Caco-2 (cell line): ENCODE measurements at regions not wholly inside any gene's neighbourhood (a gene's known extent, or its start where the extent isn't known, plus 50 kb on each side); places are given as distances from the start of the nearest gene placed in this dataset.

Source experiments
- BruUV-seq: library from RNA; stranded (reverse); fragments of 400-500 nt; replicated peaks from 2 replicates; lab custom pipeline; 2021; lab: Mats Ljungman, UMichigan
- CTCF ChIA-PET: fragments of 300-600 bp; sonication (Branson Sonifier 250); formaldehyde crosslinking; loops from one replicate; lab custom pipeline; 2022; ENCODE audit warnings: antibody characterized with exemption; lab: Charles Lee
- POLR2A ChIA-PET: fragments of 300-600 bp; sonication (Branson Sonifier 250); formaldehyde crosslinking; loops from one replicate; lab custom pipeline; 2022; ENCODE audit warnings: antibody characterized with exemption; lab: Charles Lee
- DNase-seq, 2 experiments: peaks; one replicate each; pipeline versions ENCODE4 v3.0.0 to v3.0.0-alpha.2; 2020 to 2022
- H3K27me3 ChIP-seq: replicated peaks from 2 replicates; pipeline ENCODE4 v1.6.0; 2011; ENCODE audit warnings: low read length; ENCODE audit not compliant: control insufficient read depth, insufficient read depth
- H3K36me3 ChIP-seq: 2 replicates; pipeline ENCODE4 v1.5.1; 2011; ENCODE audit warnings: low read length; ENCODE audit not compliant: control insufficient read depth, insufficient read depth
- H3K4me1 ChIP-seq: fragments of 250-450 bp; sonication (Bioruptor Pico); 2 replicates; pipeline ENCODE4 v1.5.1; 2020; ENCODE audit warnings: mild to moderate bottlenecking
- H3K4me3 ChIP-seq: 2 replicates; pipeline ENCODE4 v1.5.1; 2011; ENCODE audit warnings: low read depth, mild to moderate bottlenecking, control low read depth, low read length
- H3K9me3 ChIP-seq: fragments of 250-450 bp; sonication (Bioruptor Pico); 2 replicates; pipeline ENCODE4 v1.5.1; 2020; ENCODE audit warnings: mild to moderate bottlenecking, moderate library complexity
- H3K27ac Mint-ChIP-seq: one replicate; pipeline ENCODE4 v1.8.0; 2022; ENCODE audit warnings: mixed read lengths; ENCODE audit not compliant: unreplicated experiment
- H3K27me3 Mint-ChIP-seq: one replicate; pipeline ENCODE4 v1.8.0; 2022; ENCODE audit warnings: mixed read lengths; ENCODE audit not compliant: insufficient read depth, unreplicated experiment
- H3K36me3 Mint-ChIP-seq: one replicate; pipeline ENCODE4 v1.8.0; 2022; ENCODE audit warnings: mild to moderate bottlenecking, mixed read lengths; ENCODE audit not compliant: insufficient read depth, unreplicated experiment
- H3K4me1 Mint-ChIP-seq: one replicate; pipeline ENCODE4 v1.8.0; 2022; ENCODE audit warnings: low read depth, mixed read lengths; ENCODE audit not compliant: unreplicated experiment
- H3K4me3 Mint-ChIP-seq: one replicate; pipeline ENCODE4 v1.8.0; 2022; ENCODE audit warnings: mild to moderate bottlenecking, moderate library complexity, mixed read lengths; ENCODE audit not compliant: unreplicated experiment
- H3K9me3 Mint-ChIP-seq: one replicate; pipeline ENCODE4 v1.8.0; 2022; ENCODE audit warnings: mixed read lengths; ENCODE audit not compliant: unreplicated experiment
- CTCF ChIP-seq, 2 experiments: fragments of 200-600 bp in 1 of 2; IDR thresholded peaks; 1 replicate in 1 of 2; 2 replicates in 1 of 2; pipeline versions ENCODE4 v1.5.1 to v1.8.0; 2011 to 2022; ENCODE audit warnings: antibody characterized with exemption in 1 of 2, control low read depth in 1 of 2, inconsistent platforms in 1 of 2, low read depth in 1 of 2, low read length in 1 of 2, mild to moderate bottlenecking in 1 of 2, moderate library complexity in 1 of 2; ENCODE audit not compliant: insufficient read depth in 1 of 2, severe bottlenecking in 1 of 2, unreplicated experiment in 1 of 2
- intact Hi-C: fragments of 100-400 bp; cut with micrococcal nuclease; formaldehyde crosslinking; loops from one replicate; pipeline ENCODE4 v1.10.0; 2022; ENCODE audit not compliant: unreplicated experiment

DNA sequence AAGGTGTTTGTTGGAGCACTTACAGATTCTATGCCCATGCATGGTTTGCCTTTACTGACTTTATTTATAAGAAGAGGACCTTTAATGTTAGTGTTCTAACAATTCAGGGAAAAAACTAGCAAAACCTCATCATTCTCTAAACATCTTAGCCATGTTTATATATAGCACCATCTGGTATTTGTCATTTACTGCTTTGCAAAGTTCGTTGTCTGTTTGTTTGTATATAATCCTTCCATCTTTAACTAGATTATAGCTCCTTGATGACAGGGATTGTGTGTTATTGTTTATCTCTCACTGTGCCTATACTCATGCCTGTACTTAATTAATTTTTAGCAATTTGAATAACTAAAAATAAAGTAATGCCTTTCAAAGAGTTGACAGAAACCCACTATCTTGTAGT is 170.6 kb upstream of the PACRGL start:
- TF ChIP-seq CTCF (IDR thresholded peaks at IDR 0.05; ENCODE audit: insufficient read depth in 1 of 2, low read depth in 1 of 2, low read length in 1 of 2, severe bottlenecking in 1 of 2, unreplicated experiment in 1 of 2): no peak
- Histone ChIP-seq H3K4me3 (no peak overlapping the region), H3K27me3 (no peaks in the 10 kb centered on the region), H3K4me1 (no peaks in the 10 kb centered on the region), H3K9me3 (no peaks in the 10 kb centered on the region), H3K36me3 (no peaks in the 10 kb centered on the region)
- BruUV-seq: no TSS peak
- H3K27me3 Mint-ChIP-seq: no peaks in the 10 kb centered on the region
- no peaks in the 10 kb centered on the region for H3K4me1 Mint-ChIP-seq
- H3K4me3 Mint-ChIP-seq: no peak overlapping the region
- H3K27ac Mint-ChIP-seq: no peak overlapping the region
- H3K36me3 Mint-ChIP-seq: no peaks in the 10 kb centered on the region
- CTCF ChIA-PET: no interaction called here
- POLR2A ChIA-PET: no interaction called here
- no peaks in the 10 kb centered on the region for H3K9me3 Mint-ChIP-seq
- intact Hi-C loops: no loop called here
- DNase-seq: no peak

GRCh38 chr4:20532116-20532790 is 168.0 kb upstream of the PACRGL start:
- Mint-ChIP-seq H3K9me3 (no peaks in the 10 kb centered on the region), H3K27me3 (no peaks in the 10 kb centered on the region), H3K36me3 (no peaks in the 10 kb centered on the region), H3K4me3 (no peak overlapping the region), H3K27ac (no peak overlapping the region), H3K4me1 (no peaks in the 10 kb centered on the region)
- ChIA-PET CTCF (no interaction called here), POLR2A (no interaction called here)
- intact Hi-C loops: no loop called here
- H3K4me1 ChIP-seq: no peaks in the 10 kb centered on the region
- H3K27me3 ChIP-seq: no peaks in the 10 kb centered on the region
- H3K9me3 ChIP-seq: no peaks in the 10 kb centered on the region
- BruUV-seq: no TSS peak
- no peak for DNase-seq
- H3K36me3 ChIP-seq: no peaks in the 10 kb centered on the region
- TF ChIP-seq CTCF (IDR thresholded peaks at IDR 0.05; ENCODE audit: insufficient read depth in 1 of 2, low read depth in 1 of 2, low read length in 1 of 2, severe bottlenecking in 1 of 2, unreplicated experiment in 1 of 2): no peak
- H3K4me3 ChIP-seq: no peak overlapping the region

- DNase-seq: no peak
- intact Hi-C loops: no loop called here
- Histone ChIP-seq H3K27me3 (no peaks in the 10 kb centered on the region), H3K36me3 (no peaks in the 10 kb centered on the region), H3K4me3 (no peak overlapping the region), H3K4me1 (no peaks in the 10 kb centered on the region), H3K9me3 (no peaks in the 10 kb centered on the region)
- TF ChIP-seq CTCF (IDR thresholded peaks at IDR 0.05; ENCODE audit: insufficient read depth in 1 of 2, low read depth in 1 of 2, low read length in 1 of 2, severe bottlenecking in 1 of 2, unreplicated experiment in 1 of 2): no peak
- POLR2A ChIA-PET: no interaction called here
- H3K9me3 Mint-ChIP-seq: no peaks in the 10 kb centered on the region
- no peak overlapping the region for H3K27ac Mint-ChIP-seq
- H3K4me1 Mint-ChIP-seq: no peaks in the 10 kb centered on the region
- BruUV-seq: no TSS peak
- no peak overlapping the region for H3K4me3 Mint-ChIP-seq
- CTCF ChIA-PET: no interaction called here
- no peaks in the 10 kb centered on the region for H3K27me3 Mint-ChIP-seq
- H3K36me3 Mint-ChIP-seq: no peaks in the 10 kb centered on the region
Observed at GRCh38 chr4:20532871-20533870, 167.1 kb upstream of the PACRGL start.
